CD4-positive, alpha-beta T cell treated with Interferon alpha-2 for 1 hour (primary cell): ENCODE measurements at regions not wholly inside any gene's neighbourhood (a gene's known extent, or its start where the extent isn't known, plus 50 kb on each side); places are given as distances from the start of the nearest gene placed in this dataset.
"Not testable (repeated sequence)": the region's sequence is repeated elsewhere in the genome, so short reads cannot be mapped to it uniquely, and the experiment has no call there.

Experiments used
- DNase-seq, 2 donors: peaks; one replicate each; pipeline ENCODE4 v3.0.0-alpha.2; 2020 to 2022

- no peak for DNase-seq
Measured at GRCh38 chr4:84276752-84277151, 222.3 kb downstream of the NKX6-1 start.

GRCh38 chr4:84269536-84270044, 229.5 kb downstream of the NKX6-1 start:
- DNase-seq: no peak

GRCh38 chr4:84264652-84265051, 234.4 kb downstream of the NKX6-1 start:
- no peak for DNase-seq

GRCh38 chr4:84263415-84263814, 235.7 kb downstream of the NKX6-1 start:
- no peak for DNase-seq

- no peak for DNase-seq
Measured at GRCh38 chr4:84260495-84260894, 238.6 kb downstream of the NKX6-1 start.

GRCh38 chr4:84258905-84259830, 239.9 kb downstream of the NKX6-1 start:
- DNase-seq: no peak

- DNase-seq: no peak
Measured at GRCh38 chr4:84254537-84254936, 244.6 kb downstream of the NKX6-1 start.

GRCh38 chr4:84249521-84249920, 249.6 kb downstream of the NKX6-1 start:
- DNase-seq: no peak

GRCh38 chr4:84245042-84245441, 254.1 kb downstream of the NKX6-1 start:
- DNase-seq: not testable (repeated sequence)

GRCh38 chr4:84244346-84244801, 254.7 kb downstream of the NKX6-1 start:
- DNase-seq: not testable (repeated sequence)

GRCh38 chr4:84243685-84244084, 255.4 kb downstream of the NKX6-1 start:
- DNase-seq: no peak

GRCh38 chr4:84239278-84239845, 259.7 kb downstream of the NKX6-1 start:
- DNase-seq: no peak

- no peak for DNase-seq
Measured at GRCh38 chr4:84238247-84239090, 260.6 kb downstream of the NKX6-1 start.

- DNase-seq: no peak
Measured at GRCh38 chr4:84237008-84237407, 262.1 kb downstream of the NKX6-1 start.

- no peak for DNase-seq
Measured at GRCh38 chr4:84235126-84235944, 263.8 kb downstream of the NKX6-1 start.

GRCh38 chr4:84232309-84233095, 266.6 kb downstream of the NKX6-1 start:
- no peak for DNase-seq

- DNase-seq: no peak
Measured at GRCh38 chr4:84231539-84232055, 267.5 kb downstream of the NKX6-1 start.

GRCh38 chr4:84224522-84224921, 274.6 kb downstream of the NKX6-1 start:
- no peak for DNase-seq

GRCh38 chr4:84221704-84222103, 277.4 kb downstream of the NKX6-1 start:
- no peak for DNase-seq

GRCh38 chr4:84220990-84221389, 278.1 kb downstream of the NKX6-1 start:
- DNase-seq: no peak

- DNase-seq: no peak
Measured at GRCh38 chr4:84219656-84220055, 279.4 kb downstream of the NKX6-1 start.
